NT2/D1 (cell line): ENCODE measurements at regions not wholly inside any gene's neighbourhood (a gene's known extent, or its start where the extent isn't known, plus 50 kb on each side); places are given as distances from the start of the nearest gene placed in this dataset.

Experiments used
- SUZ12 ChIP-seq: IDR thresholded peaks from 2 replicates; pipeline ENCODE4 v1.6.1; 2011; ENCODE audit not compliant: insufficient read length, insufficient read depth; ENCODE audit errors: extremely low read depth
- YY1 ChIP-seq: IDR thresholded peaks from 2 replicates; pipeline ENCODE4 v1.6.1; 2011; ENCODE audit not compliant: insufficient read length, insufficient read depth
- ZNF274 ChIP-seq: IDR thresholded peaks from 2 replicates; pipeline ENCODE4 v1.6.1; 2011; ENCODE audit warnings: mild to moderate bottlenecking, low read depth, low read length

DNA sequence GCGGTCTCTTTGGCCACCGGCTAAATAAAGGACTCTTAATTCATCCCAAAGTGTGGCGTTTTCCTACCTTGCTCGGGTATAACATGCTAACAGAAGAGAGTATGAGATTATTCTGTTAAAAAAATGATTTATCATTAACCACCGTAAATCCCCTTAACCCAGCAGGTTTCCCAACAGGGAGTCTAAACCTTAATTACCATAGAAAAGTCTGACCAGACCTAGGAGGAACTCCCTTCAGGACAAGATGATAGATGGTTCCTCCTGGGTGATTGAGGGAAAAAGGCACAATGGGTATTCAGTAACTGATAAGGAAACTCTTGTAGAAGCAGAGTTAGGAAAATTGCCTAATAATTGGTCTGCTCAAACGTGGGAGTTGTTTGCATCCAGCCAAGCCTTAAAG, 193.7 kb downstream of the ZNF737 start:
- TF ChIP-seq YY1 (no peak), ZNF274 (no peak), SUZ12 (no peak)
